Ovary (tissue), 1 donor: ENCODE measurements at regions not wholly inside any gene's neighbourhood (a gene's known extent, or its start where the extent isn't known, plus 50 kb on each side); places are given as distances from the start of the nearest gene placed in this dataset.

Source experiments
- EP300 ChIP-seq: sonication (generic); formaldehyde crosslinking; IDR thresholded peaks from one replicate; pipeline ENCODE4 v1.6.1; 2017; ENCODE audit warnings: antibody characterized with exemption
- POLR2A ChIP-seq: fragments of 450-650 bp; IDR thresholded peaks from one replicate; pipeline ENCODE4 v1.6.1; 2017; ENCODE audit warnings: antibody characterized with exemption, mild to moderate bottlenecking, moderate library complexity

DNA sequence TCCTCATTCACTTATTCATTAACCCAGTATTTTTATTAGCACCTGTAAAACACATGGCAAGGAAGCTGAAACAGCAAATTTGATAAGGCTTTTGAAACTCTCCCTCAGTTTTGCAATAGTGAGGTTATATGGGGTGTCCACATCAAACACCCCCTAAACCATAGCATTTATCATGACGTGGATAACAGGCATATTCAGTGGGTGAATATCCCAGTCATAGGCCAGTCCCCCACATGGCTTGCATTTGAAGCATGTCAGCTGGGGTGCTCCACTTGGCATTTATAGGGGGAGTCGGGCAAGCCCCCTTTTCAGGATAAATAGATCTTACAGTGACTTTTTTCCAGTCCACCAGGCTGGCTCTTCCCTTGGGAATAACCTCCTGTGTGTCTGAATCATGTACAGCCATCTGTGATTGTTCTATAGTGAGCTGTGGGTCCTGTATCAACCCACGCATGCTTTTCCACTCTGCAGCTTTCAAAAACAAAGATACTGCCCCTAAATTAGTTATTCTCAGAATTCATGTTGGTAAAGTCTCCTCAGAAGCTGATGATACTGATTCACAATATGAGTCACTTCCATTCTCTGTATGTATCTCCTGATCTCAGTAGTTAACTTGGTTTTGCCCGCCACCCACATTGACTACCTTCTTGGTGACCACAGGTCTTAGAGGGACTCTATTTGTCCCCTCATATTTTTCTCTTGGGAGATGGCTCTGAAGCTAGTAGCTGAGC lies 84.4 kb upstream of the SPIN1 start:
- TF ChIP-seq EP300 (no peak), POLR2A (no peak)
